H1 (cell line): ENCODE measurements at regions not wholly inside any gene's neighbourhood (a gene's known extent, or its start where the extent isn't known, plus 50 kb on each side); places are given as distances from the start of the nearest gene placed in this dataset.

Experiments
- CBX5 ChIP-seq: fragments of 300-800, 300-1000 bp; sonication (generic); IDR thresholded peaks from 2 replicates; pipeline ENCODE4 v1.7.1; 2016; ENCODE audit warnings: antibody characterized with exemption, low read length, low read depth
- CHD7 ChIP-seq: fragments of 300-600 bp; sonication (generic); IDR thresholded peaks from 2 replicates; pipeline ENCODE4 v1.7.1; 2012; ENCODE audit warnings: low read length, moderate library complexity, mild to moderate bottlenecking, inconsistent platforms; ENCODE audit not compliant: insufficient replicate concordance
- EZH2 ChIP-seq: fragments of 200-600 bp; sonication (generic); IDR thresholded peaks from 2 replicates; pipeline ENCODE4 v1.7.1; 2012; ENCODE audit warnings: low read depth, mild to moderate bottlenecking, moderate library complexity, low read length, inconsistent platforms; ENCODE audit not compliant: severe bottlenecking
- HDAC6 ChIP-seq: IDR thresholded peaks from one replicate; pipeline ENCODE4 v1.7.1; 2012; ENCODE audit warnings: low read depth, mild to moderate bottlenecking, inconsistent platforms, low read length, moderate library complexity
- KDM4A ChIP-seq: IDR thresholded peaks from one replicate; pipeline ENCODE4 v1.7.1; 2012; ENCODE audit warnings: low read depth, mild to moderate bottlenecking, moderate library complexity, low read length, inconsistent platforms; ENCODE audit not compliant: severe bottlenecking
- KDM5A ChIP-seq: fragments of 200-600 bp; IDR thresholded peaks from 2 replicates; pipeline ENCODE4 v1.7.1; 2012; ENCODE audit warnings: mild to moderate bottlenecking, low read length, inconsistent platforms, mixed read lengths
- POLR2AphosphoS5 ChIP-seq: IDR thresholded peaks from 2 replicates; pipeline ENCODE4 v1.6.1; 2011; ENCODE audit warnings: low read depth, low read length
- POU5F1 ChIP-seq: IDR thresholded peaks from 2 replicates; pipeline ENCODE4 v1.6.1; 2011; ENCODE audit warnings: low read depth, mild to moderate bottlenecking, low read length, moderate library complexity
- RAD21 ChIP-seq, 2 experiments: IDR thresholded peaks in 1 of 2; conservative IDR thresholded peaks in 1 of 2; 2 replicates each; pipeline ENCODE4 v1.6.1; 2011; ENCODE audit warnings: low read depth in 2 of 2, low read length in 2 of 2, improper control_type of control experiment in 1 of 2, inconsistent platforms in 1 of 2, mild to moderate bottlenecking in 1 of 2, moderate library complexity in 1 of 2
- SIN3A ChIP-seq, 2 experiments: IDR thresholded peaks in 1 of 2; conservative IDR thresholded peaks in 1 of 2; 2 replicates each; pipeline ENCODE4 v1.6.1; 2011 to 2012; ENCODE audit warnings: low read length in 2 of 2, improper control_type of control experiment in 1 of 2, low read depth in 1 of 2, mild to moderate bottlenecking in 1 of 2
- SUZ12 ChIP-seq: fragments of 200-600 bp; sonication (generic); IDR thresholded peaks from 2 replicates; pipeline ENCODE4 v1.6.1; 2012; ENCODE audit warnings: mild to moderate bottlenecking, inconsistent platforms, low read length, moderate library complexity, mixed read lengths

- TF ChIP-seq CHD7 (no peak), POU5F1 (no peak), SUZ12 (no peak), EZH2 (no peak), CBX5 (no peak), KDM5A (no peak), SIN3A (conservative IDR thresholded peaks at IDR 0.05 in 1 of 2, IDR thresholded peaks at IDR 0.05 in 1 of 2; ENCODE audit: low read depth in 1 of 2, low read length in 2 of 2) (no peak), POLR2AphosphoS5 (no peak), KDM4A (no peak), HDAC6 (no peak), RAD21 (IDR thresholded peaks at IDR 0.05 in 1 of 2, conservative IDR thresholded peaks at IDR 0.05 in 1 of 2; ENCODE audit: low read depth in 2 of 2, low read length in 2 of 2) (no peak)
Measured at GRCh38 chrX:121236040-121236439, 188.6 kb downstream of the GLUD2 start (continued).
